AG04449 (cell line): ENCODE measurements at regions not wholly inside any gene's neighbourhood (a gene's known extent, or its start where the extent isn't known, plus 50 kb on each side); places are given as distances from the start of the nearest gene placed in this dataset.

Experiments used
- CTCF ChIA-PET: fragments of 350-600 bp; formaldehyde crosslinking; extraction: SDS; loops from one replicate; lab custom pipeline; 2021; ENCODE audit warnings: antibody characterized with exemption; lab: Yijun Ruan, JAX
- POLR2A ChIA-PET: fragments of 400-600, 350-600 bp; formaldehyde crosslinking; extraction: SDS; loops from one replicate; lab custom pipeline; 2020; ENCODE audit warnings: antibody characterized with exemption, inconsistent platforms; lab: Yijun Ruan, JAX
- DNase-seq: peaks from one replicate; pipeline ENCODE4 v3.0.0-alpha.2; 2010; ENCODE audit warnings: low read depth, low spot score
- H3K4me3 ChIP-seq: 2 replicates; pipeline ENCODE4 v1.5.1; 2011; ENCODE audit warnings: low read depth, mild to moderate bottlenecking, control low read depth, low read length
- TF ChIP-seq, protein P1 (sequence below): IDR thresholded peaks from one replicate; pipeline ENCODE4 v1.5.1; 2011; ENCODE audit warnings: mild to moderate bottlenecking, moderate library complexity, low read length, control low read depth, inconsistent platforms; ENCODE audit not compliant: insufficient read depth; ENCODE audit errors: missing control alignments

DNA sequence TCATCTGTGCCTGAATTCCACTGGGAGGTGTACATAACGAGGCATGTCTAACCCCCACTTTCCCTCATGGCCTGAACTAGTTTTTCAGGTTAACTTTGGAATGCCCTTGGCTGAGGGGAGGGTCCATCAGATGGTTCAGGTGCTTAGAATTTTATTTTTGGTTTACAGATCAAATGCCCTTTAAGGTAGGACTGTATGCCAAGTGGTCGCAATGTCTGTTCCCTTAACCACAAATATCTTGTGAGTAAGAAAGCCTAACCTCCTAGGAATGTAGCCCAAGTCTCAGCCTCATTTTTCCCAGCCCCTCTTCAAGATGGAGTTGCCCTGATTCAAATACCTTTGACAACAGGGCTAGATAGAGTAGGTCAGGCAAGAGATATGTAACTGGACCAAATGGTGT lies 78.4 kb downstream of the RNASET2 start:
- ChIA-PET POLR2A (no interaction called here), CTCF (no interaction called here)

DNA sequence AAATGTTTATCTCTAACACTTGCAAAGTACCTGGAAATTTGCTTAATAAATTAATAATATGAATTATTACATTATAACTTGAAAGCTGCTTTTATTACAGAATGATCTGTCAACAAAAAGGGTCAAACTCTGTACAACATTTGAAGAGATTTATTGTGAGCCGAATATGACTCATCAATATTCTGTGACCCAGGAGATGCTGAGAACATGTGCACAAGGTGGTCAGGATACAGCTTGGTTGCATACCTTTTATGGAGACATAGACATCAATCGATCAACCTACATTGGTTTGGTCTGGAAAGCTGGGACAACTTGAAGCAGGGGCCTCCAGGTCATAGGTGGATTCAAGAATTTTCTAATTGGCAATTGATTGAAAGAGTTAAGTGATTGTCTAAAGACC lies 79.0 kb downstream of the RNASET2 start:
- POLR2A ChIA-PET: no interaction called here
- CTCF ChIA-PET: no interaction called here
- DNase-seq: no peak
- TF ChIP-seq, protein P1, sequence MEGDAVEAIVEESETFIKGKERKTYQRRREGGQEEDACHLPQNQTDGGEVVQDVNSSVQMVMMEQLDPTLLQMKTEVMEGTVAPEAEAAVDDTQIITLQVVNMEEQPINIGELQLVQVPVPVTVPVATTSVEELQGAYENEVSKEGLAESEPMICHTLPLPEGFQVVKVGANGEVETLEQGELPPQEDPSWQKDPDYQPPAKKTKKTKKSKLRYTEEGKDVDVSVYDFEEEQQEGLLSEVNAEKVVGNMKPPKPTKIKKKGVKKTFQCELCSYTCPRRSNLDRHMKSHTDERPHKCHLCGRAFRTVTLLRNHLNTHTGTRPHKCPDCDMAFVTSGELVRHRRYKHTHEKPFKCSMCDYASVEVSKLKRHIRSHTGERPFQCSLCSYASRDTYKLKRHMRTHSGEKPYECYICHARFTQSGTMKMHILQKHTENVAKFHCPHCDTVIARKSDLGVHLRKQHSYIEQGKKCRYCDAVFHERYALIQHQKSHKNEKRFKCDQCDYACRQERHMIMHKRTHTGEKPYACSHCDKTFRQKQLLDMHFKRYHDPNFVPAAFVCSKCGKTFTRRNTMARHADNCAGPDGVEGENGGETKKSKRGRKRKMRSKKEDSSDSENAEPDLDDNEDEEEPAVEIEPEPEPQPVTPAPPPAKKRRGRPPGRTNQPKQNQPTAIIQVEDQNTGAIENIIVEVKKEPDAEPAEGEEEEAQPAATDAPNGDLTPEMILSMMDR: no peak
- H3K4me3 ChIP-seq: no peak overlapping the region

More for the DNA sequence above, 78.4 kb downstream of the RNASET2 start:
- H3K4me3 ChIP-seq: no peak overlapping the region
- DNase-seq: no peak
- TF ChIP-seq, protein P1: no peak

DNA sequence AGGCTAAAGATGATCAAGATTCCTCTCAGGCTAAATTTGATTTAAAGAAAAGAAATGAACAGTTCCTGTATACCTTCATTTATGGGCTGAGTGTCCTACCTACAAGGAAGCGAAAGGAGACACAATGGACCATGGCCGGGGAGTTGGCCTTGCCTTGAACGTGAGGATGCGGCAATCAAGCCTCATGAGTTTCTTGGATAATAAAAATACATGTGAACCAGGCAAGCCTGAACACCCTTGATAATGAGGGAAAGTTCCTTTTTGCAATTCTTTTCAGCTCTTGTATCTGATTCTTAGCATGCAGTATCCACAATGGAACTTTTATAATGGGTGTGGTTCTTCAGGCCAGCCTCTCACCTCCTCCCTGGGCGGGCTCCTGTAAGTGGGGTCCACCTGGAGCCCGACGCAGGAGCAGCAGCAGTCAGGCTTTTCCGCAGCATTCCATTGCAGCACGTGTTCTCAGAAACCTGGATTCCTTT lies 83.8 kb downstream of the RNASET2 start:
- CTCF ChIA-PET: no interaction called here
- H3K4me3 ChIP-seq: no peak overlapping the region
- TF ChIP-seq, protein P1: no peak
- DNase-seq: no peak
- POLR2A ChIA-PET: no interaction called here

DNA sequence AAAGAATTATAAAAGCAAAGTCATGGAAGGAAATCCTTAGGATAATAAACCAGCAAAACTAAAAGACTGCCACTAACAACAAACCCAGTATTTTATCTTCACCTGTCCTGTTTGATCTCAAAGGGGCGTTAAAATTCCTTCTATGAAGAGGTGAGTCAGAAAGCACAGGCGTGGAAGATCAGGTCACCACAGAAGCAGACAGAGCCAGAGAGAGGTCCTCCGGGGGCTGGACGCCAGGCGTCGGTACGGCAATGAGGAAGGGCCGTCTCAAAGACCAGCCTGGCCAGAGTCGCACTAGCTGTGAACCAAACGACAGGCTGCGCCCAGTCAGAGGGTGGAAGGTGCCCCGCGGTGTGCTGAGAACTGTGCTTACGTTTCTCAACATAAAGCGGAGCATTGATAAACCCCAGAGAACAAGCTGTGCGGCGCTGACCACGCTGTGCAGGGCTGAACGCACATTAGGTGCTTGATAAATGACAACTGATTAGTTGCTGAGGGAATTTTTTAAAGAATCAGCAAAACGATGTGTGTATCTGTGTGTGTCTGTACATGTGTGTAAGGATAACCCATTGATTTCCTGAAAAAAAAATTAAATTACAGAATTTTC lies 85.6 kb downstream of the RNASET2 start:
- DNase-seq: no peak
- TF ChIP-seq, protein P1: no peak
- CTCF ChIA-PET: no interaction called here
- POLR2A ChIA-PET: no interaction called here
- H3K4me3 ChIP-seq: no peak overlapping the region

DNA sequence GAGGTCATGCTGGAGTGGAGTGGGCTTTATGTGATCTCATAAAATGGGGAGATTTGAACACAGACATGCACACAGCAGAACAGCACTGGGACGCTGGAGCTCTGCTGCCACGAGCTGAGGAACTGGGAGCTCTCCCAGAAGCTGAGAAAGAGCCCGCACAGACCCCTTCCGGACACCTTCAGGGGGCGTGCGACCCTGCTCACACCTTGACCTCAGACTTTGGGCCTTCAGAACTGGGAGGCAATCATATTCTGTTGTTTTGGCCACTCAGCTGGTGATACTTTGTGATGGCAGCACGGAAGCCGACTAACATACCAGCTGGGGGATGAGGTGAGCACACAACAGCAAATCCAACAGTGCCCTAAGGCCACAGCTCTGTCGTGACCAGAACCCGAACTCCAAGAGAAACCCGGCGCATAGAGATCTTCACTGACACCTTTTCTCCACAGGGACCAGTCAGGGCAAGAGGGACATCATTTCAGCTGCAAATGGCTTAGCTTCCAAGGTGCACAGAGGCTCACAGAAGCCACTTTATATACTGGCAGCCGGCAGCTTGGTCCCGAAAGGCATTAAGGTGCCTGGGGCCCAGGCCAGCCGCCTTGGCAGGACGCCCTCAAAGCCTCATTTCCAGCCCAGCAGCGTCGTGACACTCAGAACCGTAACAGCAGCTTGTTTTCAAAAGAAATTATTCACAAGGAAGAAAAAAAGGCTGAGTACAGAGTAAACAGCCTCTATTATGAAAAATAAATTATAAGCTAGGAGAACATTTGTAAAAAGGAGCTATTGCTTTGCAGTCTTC lies 89.3 kb downstream of the RNASET2 start:
- TF ChIP-seq, protein P1: no peak
- CTCF ChIA-PET: no interaction called here
- no peak overlapping the region for H3K4me3 ChIP-seq
- no peak for DNase-seq
- POLR2A ChIA-PET: no interaction called here

DNA sequence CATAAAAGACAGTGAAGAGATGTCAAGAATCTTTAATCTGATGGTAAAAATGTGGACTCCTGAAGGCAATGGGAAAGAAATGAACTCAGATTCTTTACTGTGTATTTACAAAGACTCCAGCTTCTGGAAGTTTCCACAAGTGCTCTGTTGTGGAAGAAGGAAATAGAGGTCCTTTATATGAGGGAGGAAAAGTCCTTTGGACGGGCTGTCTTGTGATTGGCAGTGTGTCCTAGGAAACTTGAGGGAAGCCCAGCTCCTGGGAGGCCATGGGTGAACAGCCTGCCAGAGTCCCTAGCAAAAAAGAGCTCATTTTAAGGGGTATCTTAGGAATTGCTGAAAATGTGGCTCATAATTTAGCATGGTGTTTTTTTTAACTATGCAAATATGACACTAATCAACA lies 92.0 kb downstream of the RNASET2 start:
- no peak for DNase-seq
- ChIA-PET CTCF (no interaction called here), POLR2A (no interaction called here)
- H3K4me3 ChIP-seq: no peak overlapping the region
- TF ChIP-seq, protein P1: no peak
